CD14-positive monocyte (primary cell): ENCODE measurements at regions not wholly inside any gene's neighbourhood (a gene's known extent, or its start where the extent isn't known, plus 50 kb on each side); places are given as distances from the start of the nearest gene placed in this dataset.

Source experiments
- DNase-seq, 3 donors: peaks; one replicate each; pipeline ENCODE4 v3.0.0-alpha.2; 2011 to 2022
- H2AFZ ChIP-seq: 2 replicates; pipeline ENCODE4 v1.6.0; 2012; ENCODE audit warnings: mild to moderate bottlenecking, low read depth, low read length, inconsistent platforms; ENCODE audit not compliant: insufficient read depth, poor library complexity, severe bottlenecking
- H3K27ac ChIP-seq, 2 donors: 1 replicate in 1 of 2; 2 replicates in 1 of 2; pipeline ENCODE4 v1.5.1; 2012 to 2013; ENCODE audit warnings: low read length in 2 of 2, control low read depth in 1 of 2, inconsistent platforms in 1 of 2, low read depth in 1 of 2, mild to moderate bottlenecking in 1 of 2
- H3K27me3 ChIP-seq, 2 donors: one replicate each; pipeline versions ENCODE4 v1.6.0 to v1.6.1; 2011 to 2013; ENCODE audit warnings: low read length in 2 of 2; ENCODE audit not compliant: control insufficient read depth in 2 of 2, insufficient read depth in 2 of 2
- H3K36me3 ChIP-seq, 2 donors: replicated peaks in 1 of 2; 1 replicate in 1 of 2; 2 replicates in 1 of 2; pipeline versions ENCODE4 v1.5.1 to v1.6.1; 2012 to 2013; ENCODE audit warnings: low read length in 2 of 2, control low read depth in 1 of 2, inconsistent platforms in 1 of 2, mild to moderate bottlenecking in 1 of 2; ENCODE audit not compliant: insufficient read depth in 2 of 2, control insufficient read depth in 1 of 2
- H3K4me1 ChIP-seq, 2 donors: 1 replicate in 1 of 2; 2 replicates in 1 of 2; pipeline versions ENCODE4 v1.5.1 to v1.6.1; 2012 to 2013; ENCODE audit warnings: low read length in 2 of 2, control low read depth in 1 of 2, inconsistent platforms in 1 of 2, mild to moderate bottlenecking in 1 of 2, moderate library complexity in 1 of 2; ENCODE audit not compliant: insufficient read depth in 2 of 2, control insufficient read depth in 1 of 2
- H3K4me2 ChIP-seq: replicated peaks from 2 replicates; pipeline ENCODE3; 2012; ENCODE audit warnings: low read length, moderate library complexity, mild to moderate bottlenecking; ENCODE audit not compliant: poor library complexity, severe bottlenecking; ENCODE audit errors: extremely low read depth
- H3K4me3 ChIP-seq, 3 experiments: fragments of 200-600 bp in 1 of 3; sonication (generic) in 1 of 3; replicated peaks in 1 of 3; 1 replicate in 2 of 3; 2 replicates in 1 of 3; pipeline ENCODE4 v1.5.1; 2011 to 2013; ENCODE audit warnings: low read length in 3 of 3, mild to moderate bottlenecking in 3 of 3, control low read depth in 2 of 3, low read depth in 2 of 3, inconsistent platforms in 1 of 3, moderate library complexity in 1 of 3
- H3K79me2 ChIP-seq: 2 replicates; pipeline ENCODE4 v1.6.0; 2012; ENCODE audit warnings: mild to moderate bottlenecking, control low read depth, inconsistent platforms, low read length, moderate library complexity; ENCODE audit not compliant: insufficient read depth
- H3K9ac ChIP-seq: 2 replicates; pipeline ENCODE4 v1.6.0; 2017; ENCODE audit warnings: low read length, mild to moderate bottlenecking; ENCODE audit not compliant: insufficient read depth, poor library complexity, severe bottlenecking
- H3K9me3 ChIP-seq, 2 donors: replicated peaks in 1 of 2; 1 replicate in 1 of 2; 2 replicates in 1 of 2; pipeline versions ENCODE4 v1.5.1 to v1.6.1; 2012 to 2013; ENCODE audit warnings: low read length in 2 of 2, control low read depth in 1 of 2; ENCODE audit not compliant: control insufficient read depth in 1 of 2, insufficient read depth in 1 of 2
- H4K20me1 ChIP-seq: 2 replicates; pipeline ENCODE4 v1.6.0; 2012; ENCODE audit warnings: mild to moderate bottlenecking, low read length, control low read depth, moderate library complexity; ENCODE audit not compliant: insufficient read depth
- H3K27ac Mint-ChIP-seq, 7 donors: one replicate each; pipeline ENCODE4 v1.8.0; 2020; ENCODE audit warnings: mild to moderate bottlenecking in 7 of 7, mixed read lengths in 7 of 7, moderate library complexity in 6 of 7, inconsistent platforms in 2 of 7
- H3K27me3 Mint-ChIP-seq, 3 donors: one replicate each; pipeline ENCODE4 v1.8.0; 2021 to 2022; ENCODE audit warnings: low read depth in 3 of 3, mild to moderate bottlenecking in 3 of 3, mixed read lengths in 3 of 3, moderate library complexity in 3 of 3, inconsistent platforms in 1 of 3
- H3K36me3 Mint-ChIP-seq, 2 donors: one replicate each; pipeline ENCODE4 v1.8.0; 2020; ENCODE audit warnings: mixed read lengths in 2 of 2, inconsistent platforms in 1 of 2, mild to moderate bottlenecking in 1 of 2
- H3K4me1 Mint-ChIP-seq: one replicate; pipeline ENCODE4 v1.8.0; 2020; ENCODE audit warnings: mild to moderate bottlenecking, mixed read lengths
- H3K4me3 Mint-ChIP-seq, 2 donors: one replicate each; pipeline ENCODE4 v1.8.0; 2020; ENCODE audit warnings: mild to moderate bottlenecking in 2 of 2, mixed read lengths in 2 of 2, moderate library complexity in 1 of 2
- H3K9me3 Mint-ChIP-seq, 7 donors: one replicate each; pipeline ENCODE4 v1.8.0; 2020 to 2022; ENCODE audit warnings: mixed read lengths in 7 of 7, mild to moderate bottlenecking in 6 of 7, moderate library complexity in 6 of 7, inconsistent platforms in 2 of 7
- CTCF ChIP-seq: fragments of 200-600 bp; IDR thresholded peaks from one replicate; pipeline ENCODE4 v1.8.0; 2022; ENCODE audit warnings: antibody characterized with exemption, mild to moderate bottlenecking
- WGBS: methylation state at CpG from one replicate; pipeline ENCODE4 v1.1.5; 2013; ENCODE audit warnings: missing lambda C conversion rate; ENCODE audit not compliant: insufficient coverage; 5-methylcytosine and 5-hydroxymethylcytosine counted together
- intact Hi-C, 2 donors: fragments of 100-400 bp; cut with micrococcal nuclease; formaldehyde crosslinking; loops; one replicate each; pipeline versions ENCODE4 v1.15.0 to v1.15.1; 2023

DNA sequence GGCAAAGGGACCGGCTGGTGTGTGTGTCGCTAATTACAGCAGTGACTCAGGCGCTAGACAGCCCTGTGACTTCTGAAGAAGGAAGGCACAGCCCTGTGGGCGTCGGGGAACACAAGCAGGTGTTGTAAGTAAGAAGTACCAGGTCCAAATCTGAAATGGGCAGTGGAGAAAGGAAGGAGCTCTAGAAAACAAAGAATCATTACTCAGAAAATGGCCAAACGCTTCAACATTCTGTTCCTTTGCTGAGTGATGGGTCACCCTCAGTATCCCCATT is 106.8 kb downstream of the PXDC1 start:
- no peak overlapping the region for H2AFZ ChIP-seq
- H3K36me3 Mint-ChIP-seq, result no peaks in the 10 kb centered on the region
- intact Hi-C loops, result no loop called here
- H3K79me2 ChIP-seq, result no peaks in the 10 kb centered on the region
- no peaks in the 10 kb centered on the region for H3K4me1 Mint-ChIP-seq
- H3K9me3 Mint-ChIP-seq, result peaks cover 0 to 4% (median 0%) of the 10 kb centered on the region in 7 donors
- H3K4me3 Mint-ChIP-seq, result no peak overlapping the region
- no peaks in the 10 kb centered on the region for H3K9me3 ChIP-seq
- DNase-seq, result no peak
- no peaks in the 10 kb centered on the region for H3K4me1 ChIP-seq
- no peak overlapping the region for H3K27ac ChIP-seq
- H3K27me3 ChIP-seq, result no peaks in the 10 kb centered on the region
- no peak for TF ChIP-seq CTCF
- H4K20me1 ChIP-seq, result no peaks in the 10 kb centered on the region
- H3K9ac ChIP-seq, result no peak overlapping the region
- peaks cover 4 to 14% (median 5%) of the 10 kb centered on the region in 3 donors for H3K27me3 Mint-ChIP-seq
- no peak overlapping the region for H3K4me2 ChIP-seq
- H3K27ac Mint-ChIP-seq, result no peak overlapping the region
- no peaks in the 10 kb centered on the region for H3K36me3 ChIP-seq
- 90% methylated on average over 5 of the region's 6 CpGs for WGBS
- no peak overlapping the region for H3K4me3 ChIP-seq

DNA sequence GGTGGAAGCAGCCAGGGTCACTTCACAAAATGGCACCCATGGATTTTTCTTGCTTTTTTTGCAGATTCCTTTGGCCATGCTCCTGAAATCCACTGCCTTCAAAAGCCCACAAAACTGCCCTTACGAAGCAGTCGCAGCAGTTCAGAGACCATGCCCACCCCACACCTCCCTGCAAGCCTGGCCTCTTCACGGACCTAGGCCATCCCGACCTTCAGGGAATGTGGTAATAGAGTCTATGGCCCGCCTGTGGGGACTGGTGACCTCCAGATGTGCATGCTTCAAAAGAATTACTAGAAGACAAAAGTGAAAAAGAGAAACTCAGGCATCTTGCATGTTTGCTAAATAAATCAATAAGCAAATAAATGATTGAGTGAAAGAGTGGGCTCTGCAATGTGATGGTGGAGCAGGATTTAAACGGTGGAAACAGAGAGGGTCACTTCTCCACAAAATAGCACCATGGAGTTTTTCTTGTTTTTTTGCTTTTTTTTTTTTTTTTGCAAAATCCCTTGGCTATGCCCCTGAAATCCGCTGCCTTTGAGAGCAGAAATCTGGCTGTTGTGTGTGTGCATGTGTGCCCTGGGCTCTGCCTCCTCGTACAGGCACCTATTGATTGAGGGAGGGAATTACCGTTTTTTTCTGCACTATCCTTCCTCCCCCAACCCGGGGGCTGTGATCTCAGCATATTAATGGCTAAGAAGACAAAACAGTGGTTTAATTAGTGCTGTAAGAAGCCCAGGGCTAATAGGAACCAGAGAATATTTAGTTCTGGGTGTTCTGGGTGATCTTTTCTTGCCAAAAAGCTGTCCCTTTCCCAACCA is 107.4 kb downstream of the PXDC1 start:
- no peaks in the 10 kb centered on the region for H4K20me1 ChIP-seq
- no peaks in the 10 kb centered on the region for H3K36me3 ChIP-seq
- H3K4me3 Mint-ChIP-seq, result no peak overlapping the region
- H3K27ac ChIP-seq, result no peak overlapping the region
- TF ChIP-seq CTCF, result no peak
- H2AFZ ChIP-seq, result no peak overlapping the region
- DNase-seq, result no peak
- no peak overlapping the region for H3K27ac Mint-ChIP-seq
- intact Hi-C loops, result no loop called here
- H3K4me1 Mint-ChIP-seq, result no peaks in the 10 kb centered on the region
- no peaks in the 10 kb centered on the region for H3K79me2 ChIP-seq
- no peaks in the 10 kb centered on the region for H3K4me1 ChIP-seq
- no peak overlapping the region for H3K4me2 ChIP-seq
- peaks cover 4 to 14% (median 5%) of the 10 kb centered on the region in 3 donors for H3K27me3 Mint-ChIP-seq
- H3K9me3 Mint-ChIP-seq, result peaks cover 0 to 6% (median 0%) of the 10 kb centered on the region in 7 donors
- H3K36me3 Mint-ChIP-seq, result no peaks in the 10 kb centered on the region
- no peak overlapping the region for H3K9ac ChIP-seq
- no peaks in the 10 kb centered on the region for H3K27me3 ChIP-seq
- no peak overlapping the region for H3K4me3 ChIP-seq
- WGBS, result no CpG with 5 or more reads among the region's 10 CpGs
- H3K9me3 ChIP-seq, result no peaks in the 10 kb centered on the region
